OCI-M2 (cell line): ENCODE measurements at regions not wholly inside any gene's neighbourhood (a gene's known extent, or its start where the extent isn't known, plus 50 kb on each side); places are given as distances from the start of the nearest gene placed in this dataset.
"Not testable (repeated sequence)": the region's sequence is repeated elsewhere in the genome, so short reads cannot be mapped to it uniquely, and the experiment has no call there.

Source experiments
- DNase-seq: peaks from one replicate; lab custom pipeline; 2025; ENCODE audit not compliant: unreplicated experiment; lab: John Stamatoyannopoulos, UW

- no peak for DNase-seq
These were observed 256.2 kb upstream of the RARB start for GRCh38 chr3:25171897-25172296.

- no peak for DNase-seq
These were observed 254.5 kb upstream of the RARB start for GRCh38 chr3:25173606-25174005.

- no peak for DNase-seq
These were observed 253.8 kb upstream of the RARB start for GRCh38 chr3:25174251-25174650.

GRCh38 chr3:25177041-25177440, 251.0 kb upstream of the RARB start:
- no peak for DNase-seq

- no peak for DNase-seq
These were observed 249.4 kb upstream of the RARB start for GRCh38 chr3:25178672-25179071.

GRCh38 chr3:25181096-25181495, 247.0 kb upstream of the RARB start:
- no peak for DNase-seq

- DNase-seq = no peak
These were observed 245.3 kb upstream of the RARB start for GRCh38 chr3:25182794-25183193.

GRCh38 chr3:25184641-25185250, 243.3 kb upstream of the RARB start:
- no peak for DNase-seq

GRCh38 chr3:25191673-25192072, 236.4 kb upstream of the RARB start:
- DNase-seq = no peak

GRCh38 chr3:25199567-25199966, 228.5 kb upstream of the RARB start:
- not testable (repeated sequence) for DNase-seq

- DNase-seq = no peak
These were observed 215.3 kb upstream of the RARB start for GRCh38 chr3:25212736-25213135.

- DNase-seq = no peak
These were observed 214.0 kb upstream of the RARB start for GRCh38 chr3:25214034-25214433.

- DNase-seq = no peak
These were observed 209.7 kb upstream of the RARB start for GRCh38 chr3:25218362-25218761.

- DNase-seq = no peak
These were observed 201.3 kb upstream of the RARB start for GRCh38 chr3:25226747-25227146.

GRCh38 chr3:25229586-25229985, 198.5 kb upstream of the RARB start:
- no peak for DNase-seq

- DNase-seq = no peak
These were observed 193.0 kb upstream of the RARB start for GRCh38 chr3:25235031-25235430.

GRCh38 chr3:25235466-25235865, 192.6 kb upstream of the RARB start:
- no peak for DNase-seq

- DNase-seq = no peak
These were observed 190.5 kb upstream of the RARB start for GRCh38 chr3:25237602-25238001.

GRCh38 chr3:25239042-25239441, 189.0 kb upstream of the RARB start:
- no peak for DNase-seq

GRCh38 chr3:25246913-25247312, 181.2 kb upstream of the RARB start:
- DNase-seq = no peak

GRCh38 chr3:25252291-25252690, 175.8 kb upstream of the RARB start:
- DNase-seq = no peak

GRCh38 chr3:25257026-25257425, 171.0 kb upstream of the RARB start:
- DNase-seq = no peak

- no peak for DNase-seq
These were observed 168.2 kb upstream of the RARB start for GRCh38 chr3:25259871-25260270.

- DNase-seq = no peak
These were observed 165.7 kb upstream of the RARB start for GRCh38 chr3:25262322-25262721.
